ENCODE measurements at regions not wholly inside any gene's neighbourhood (a gene's known extent, or its start where the extent isn't known, plus 50 kb on each side); places are given as distances from the start of the nearest gene placed in this dataset.

DNA sequence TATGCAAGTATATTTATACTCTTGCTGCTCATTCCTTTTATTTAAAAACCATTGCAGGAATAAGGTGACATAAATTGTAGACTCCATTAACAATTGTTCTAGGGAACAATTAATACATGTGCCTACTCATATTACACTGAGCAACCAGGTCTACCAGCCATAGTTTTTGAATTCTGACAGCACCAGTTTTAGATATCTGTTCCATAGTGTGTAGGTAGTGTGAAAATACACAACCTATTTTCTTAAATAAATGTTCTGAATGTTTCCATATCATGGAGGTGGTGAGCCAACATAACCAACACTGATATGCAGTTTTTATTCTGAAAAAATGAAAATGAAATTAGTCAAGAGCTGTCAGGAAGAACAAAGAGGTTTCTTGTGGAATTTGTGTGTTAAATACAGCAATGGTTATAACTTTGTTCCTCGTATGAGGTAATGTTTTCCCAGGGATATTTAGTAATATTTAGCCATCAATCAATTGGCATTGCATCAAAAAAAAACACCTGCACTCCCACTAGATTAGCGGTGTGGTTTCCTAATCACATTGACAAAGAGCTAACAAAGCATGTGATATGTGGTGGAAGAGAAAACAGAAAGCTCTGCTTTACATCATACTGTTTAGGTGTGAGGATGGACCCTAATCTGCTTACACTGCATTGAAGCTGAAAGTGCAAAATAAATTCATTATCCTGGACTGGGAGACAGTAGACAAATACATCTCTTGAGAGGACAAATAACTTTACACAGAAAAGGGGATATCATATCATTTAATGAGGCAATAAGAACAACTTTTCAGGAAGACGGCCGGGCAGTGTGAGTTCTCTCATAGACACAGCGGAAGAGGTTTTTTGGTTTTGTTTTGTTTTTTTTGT is 369.5 kb upstream of the THBS1 start:
- H3K27ac Mint-ChIP-seq: no peak overlapping the region
- intact Hi-C loops (cut with micrococcal nuclease): no loop called here
- no peaks in the 10 kb centered on the region for H3K4me1 Mint-ChIP-seq (ENCODE audit: low read depth)
- H3K4me3 Mint-ChIP-seq: no peak overlapping the region
- peaks cover 2% of the 10 kb centered on the region for H3K27me3 Mint-ChIP-seq
- H3K36me3 Mint-ChIP-seq (ENCODE audit: low read depth): no peaks in the 10 kb centered on the region
- peaks cover 11% of the 10 kb centered on the region for H3K9me3 Mint-ChIP-seq

DNA sequence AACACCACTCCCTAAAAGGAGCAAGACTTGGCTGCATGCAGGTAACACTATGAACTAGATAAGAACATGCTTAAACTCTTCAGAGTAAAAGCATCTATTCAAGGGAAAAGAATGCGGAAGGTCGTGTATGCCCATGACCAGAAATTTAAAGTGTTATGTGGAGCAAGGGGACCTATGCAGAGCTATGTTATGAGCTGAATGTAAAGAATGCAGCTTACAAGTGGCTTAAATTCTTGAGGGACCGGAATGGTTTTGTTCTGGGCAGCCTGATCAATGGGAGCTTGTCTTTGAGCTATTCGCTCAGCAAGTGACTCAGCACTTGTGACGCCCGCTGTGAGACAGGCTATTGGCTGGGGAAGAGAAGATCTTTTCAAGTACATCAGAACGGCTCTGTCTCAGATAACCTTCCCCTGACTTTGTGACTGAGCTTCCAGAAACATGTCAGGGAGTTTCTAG is 367.5 kb upstream of the THBS1 start:
- H3K9me3 Mint-ChIP-seq: peaks cover 11% of the 10 kb centered on the region
- intact Hi-C loops (cut with micrococcal nuclease): no loop called here
- no peaks in the 10 kb centered on the region for H3K4me1 Mint-ChIP-seq (ENCODE audit: low read depth)
- H3K36me3 Mint-ChIP-seq (ENCODE audit: low read depth): no peaks in the 10 kb centered on the region
- no peak overlapping the region for H3K4me3 Mint-ChIP-seq
- H3K27ac Mint-ChIP-seq: no peak overlapping the region
- peaks cover 4% of the 10 kb centered on the region for H3K27me3 Mint-ChIP-seq

DNA sequence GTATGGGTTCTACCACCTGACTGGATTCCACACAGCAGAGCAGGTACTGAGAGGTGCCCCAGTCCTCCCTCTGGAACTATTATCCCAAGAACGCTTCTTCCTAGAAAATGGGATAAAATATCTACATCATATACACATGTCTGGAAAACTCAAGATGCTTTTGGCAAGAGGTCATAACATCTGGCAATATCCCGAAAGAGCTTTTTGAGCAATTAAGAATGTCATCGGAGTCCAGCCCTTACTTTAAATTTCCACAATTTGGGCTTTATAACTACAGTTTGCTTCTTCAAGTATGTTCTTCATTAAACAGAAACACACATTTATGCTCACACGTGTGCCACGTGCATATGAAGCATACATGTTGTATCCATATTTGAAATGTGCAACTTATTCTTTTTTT is 365.9 kb upstream of the THBS1 start:
- peaks cover 11% of the 10 kb centered on the region for H3K9me3 Mint-ChIP-seq
- no peaks in the 10 kb centered on the region for H3K36me3 Mint-ChIP-seq (ENCODE audit: low read depth)
- no peak overlapping the region for H3K4me3 Mint-ChIP-seq
- intact Hi-C loops (cut with micrococcal nuclease): no loop called here
- H3K27ac Mint-ChIP-seq: no peak overlapping the region
- peaks cover 4% of the 10 kb centered on the region for H3K27me3 Mint-ChIP-seq
- H3K4me1 Mint-ChIP-seq (ENCODE audit: low read depth): no peaks in the 10 kb centered on the region

DNA sequence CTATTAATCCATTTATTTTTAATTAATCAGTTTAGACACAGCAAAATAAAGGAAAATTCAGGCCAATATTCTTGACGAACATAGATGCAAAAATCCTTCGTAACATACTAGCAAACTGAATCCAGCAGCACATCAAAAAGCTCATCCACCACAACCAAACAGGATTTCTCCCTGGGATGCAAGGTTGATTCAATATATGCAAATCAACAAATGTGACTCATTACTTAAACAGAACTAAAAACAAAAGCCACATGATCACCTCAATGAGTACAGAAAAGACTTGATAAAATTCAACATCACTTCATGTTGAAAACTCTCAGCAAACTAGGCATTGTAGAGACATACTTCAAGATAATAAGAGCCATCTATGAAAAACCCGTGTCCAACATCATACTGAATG is 364.1 kb upstream of the THBS1 start:
- Mint-ChIP-seq H3K4me3 (no peak overlapping the region), H3K27ac (no peak overlapping the region), H3K36me3 (ENCODE audit: low read depth) (no peaks in the 10 kb centered on the region), H3K9me3 (peaks cover 4% of the 10 kb centered on the region), H3K27me3 (peaks cover 6% of the 10 kb centered on the region), H3K4me1 (ENCODE audit: low read depth) (no peaks in the 10 kb centered on the region)
- intact Hi-C loops (cut with micrococcal nuclease): no loop called here

DNA sequence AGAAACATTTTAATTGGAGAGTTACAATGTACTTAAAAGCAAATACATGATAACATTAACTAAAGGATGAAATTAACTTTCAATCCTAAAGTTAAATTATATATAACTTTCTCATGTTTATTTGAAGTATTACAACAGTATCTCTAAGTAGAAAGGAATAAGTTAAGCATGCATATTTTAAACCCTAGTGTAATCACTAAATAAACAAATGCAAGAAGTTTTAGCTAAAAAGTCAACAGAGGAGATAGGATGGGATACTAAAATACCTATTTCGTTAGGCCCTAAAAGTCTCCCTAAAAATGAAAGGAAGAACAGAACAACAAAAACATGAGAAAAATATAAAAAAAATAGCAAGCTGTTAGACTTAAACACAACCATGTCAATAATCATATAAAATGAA is 361.3 kb upstream of the THBS1 start:
- H3K4me3 Mint-ChIP-seq: no peak overlapping the region
- H3K4me1 Mint-ChIP-seq (ENCODE audit: low read depth): no peaks in the 10 kb centered on the region
- H3K27me3 Mint-ChIP-seq: peaks cover 4% of the 10 kb centered on the region
- no peaks in the 10 kb centered on the region for H3K36me3 Mint-ChIP-seq (ENCODE audit: low read depth)
- no peak overlapping the region for H3K27ac Mint-ChIP-seq
- intact Hi-C loops (cut with micrococcal nuclease): no loop called here
- H3K9me3 Mint-ChIP-seq: no peaks in the 10 kb centered on the region

- no peaks in the 10 kb centered on the region for H3K4me1 Mint-ChIP-seq (ENCODE audit: low read depth)
- no peaks in the 10 kb centered on the region for H3K36me3 Mint-ChIP-seq (ENCODE audit: low read depth)
- H3K27ac Mint-ChIP-seq: no peak overlapping the region
- H3K9me3 Mint-ChIP-seq: peaks cover 10% of the 10 kb centered on the region
- H3K27me3 Mint-ChIP-seq: peaks cover 2% of the 10 kb centered on the region
- intact Hi-C loops (cut with micrococcal nuclease): no loop called here
- no peak overlapping the region for H3K4me3 Mint-ChIP-seq
Observed at GRCh38 chr15:39226169-39226937, 354.5 kb upstream of the THBS1 start.

DNA sequence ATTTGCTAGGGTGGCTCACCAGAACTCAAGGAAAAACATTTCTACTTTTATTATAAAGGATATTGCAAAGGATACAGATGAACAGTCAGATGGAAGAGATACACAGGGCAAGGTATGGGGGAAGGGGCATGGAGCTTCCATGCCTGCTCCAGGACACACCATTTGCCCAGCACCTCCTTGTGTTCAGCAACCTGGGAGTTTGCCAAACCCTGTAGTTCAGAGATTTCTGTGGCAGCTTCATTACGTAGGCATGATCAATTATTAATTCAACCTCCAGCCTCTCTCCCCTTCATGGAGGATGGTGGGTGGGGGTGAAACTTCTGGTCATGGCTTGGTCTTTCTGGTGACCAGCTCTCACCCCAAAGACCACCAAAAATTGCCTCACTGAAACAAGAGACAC is 353.9 kb upstream of the THBS1 start:
- Mint-ChIP-seq H3K36me3 (ENCODE audit: low read depth) (no peaks in the 10 kb centered on the region), H3K9me3 (peaks cover 10% of the 10 kb centered on the region), H3K4me3 (no peak overlapping the region), H3K4me1 (ENCODE audit: low read depth) (no peaks in the 10 kb centered on the region), H3K27ac (no peak overlapping the region), H3K27me3 (peaks cover 1% of the 10 kb centered on the region)
- intact Hi-C loops (cut with micrococcal nuclease): no loop called here

- Mint-ChIP-seq H3K27ac (no peak overlapping the region), H3K27me3 (peaks cover 1% of the 10 kb centered on the region), H3K4me1 (ENCODE audit: low read depth) (no peaks in the 10 kb centered on the region), H3K36me3 (ENCODE audit: low read depth) (no peaks in the 10 kb centered on the region), H3K9me3 (peaks cover 10% of the 10 kb centered on the region), H3K4me3 (no peak overlapping the region)
- intact Hi-C loops (cut with micrococcal nuclease): no loop called here
Observed at GRCh38 chr15:39228889-39229288, 352.0 kb upstream of the THBS1 start.

- peaks cover 2% of the 10 kb centered on the region for H3K4me1 Mint-ChIP-seq (ENCODE audit: low read depth)
- peaks cover 10% of the 10 kb centered on the region for H3K9me3 Mint-ChIP-seq
- intact Hi-C loops (cut with micrococcal nuclease): no loop called here
- H3K36me3 Mint-ChIP-seq (ENCODE audit: low read depth): no peaks in the 10 kb centered on the region
- H3K4me3 Mint-ChIP-seq: no peak overlapping the region
- no peak overlapping the region for H3K27ac Mint-ChIP-seq
- H3K27me3 Mint-ChIP-seq: peaks cover 1% of the 10 kb centered on the region
Observed at GRCh38 chr15:39230205-39230907, 350.5 kb upstream of the THBS1 start.

GRCh38 chr15:39230908-39231285 is 350.0 kb upstream of the THBS1 start:
- Mint-ChIP-seq H3K4me1 (ENCODE audit: low read depth) (peaks cover 5% of the 10 kb centered on the region), H3K27me3 (peaks cover 1% of the 10 kb centered on the region), H3K27ac (no peak overlapping the region), H3K36me3 (ENCODE audit: low read depth) (no peaks in the 10 kb centered on the region), H3K9me3 (peaks cover 16% of the 10 kb centered on the region), H3K4me3 (no peak overlapping the region)
- intact Hi-C loops (cut with micrococcal nuclease): no loop called here

DNA sequence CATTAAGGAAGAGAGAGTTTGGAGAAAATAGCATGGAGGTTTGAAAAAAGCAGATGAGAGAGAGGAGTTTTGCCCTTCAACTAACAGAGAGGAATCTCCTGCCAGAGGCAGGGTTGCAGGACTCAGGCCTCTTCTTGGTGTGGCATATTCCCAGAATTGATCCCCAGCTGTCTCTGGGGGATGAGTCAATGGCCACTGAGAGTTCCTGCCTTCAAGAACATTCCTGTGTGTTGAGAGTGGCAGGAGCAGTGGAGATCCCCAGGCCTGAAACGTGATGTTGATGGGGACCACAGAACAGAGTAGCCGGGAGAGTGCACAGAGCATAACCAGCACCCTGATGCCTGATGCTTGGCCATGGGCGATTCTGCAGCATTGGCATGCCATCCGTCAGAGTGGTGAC is 348.4 kb upstream of the THBS1 start:
- intact Hi-C loops (cut with micrococcal nuclease): no loop called here
- H3K36me3 Mint-ChIP-seq (ENCODE audit: low read depth): no peaks in the 10 kb centered on the region

DNA sequence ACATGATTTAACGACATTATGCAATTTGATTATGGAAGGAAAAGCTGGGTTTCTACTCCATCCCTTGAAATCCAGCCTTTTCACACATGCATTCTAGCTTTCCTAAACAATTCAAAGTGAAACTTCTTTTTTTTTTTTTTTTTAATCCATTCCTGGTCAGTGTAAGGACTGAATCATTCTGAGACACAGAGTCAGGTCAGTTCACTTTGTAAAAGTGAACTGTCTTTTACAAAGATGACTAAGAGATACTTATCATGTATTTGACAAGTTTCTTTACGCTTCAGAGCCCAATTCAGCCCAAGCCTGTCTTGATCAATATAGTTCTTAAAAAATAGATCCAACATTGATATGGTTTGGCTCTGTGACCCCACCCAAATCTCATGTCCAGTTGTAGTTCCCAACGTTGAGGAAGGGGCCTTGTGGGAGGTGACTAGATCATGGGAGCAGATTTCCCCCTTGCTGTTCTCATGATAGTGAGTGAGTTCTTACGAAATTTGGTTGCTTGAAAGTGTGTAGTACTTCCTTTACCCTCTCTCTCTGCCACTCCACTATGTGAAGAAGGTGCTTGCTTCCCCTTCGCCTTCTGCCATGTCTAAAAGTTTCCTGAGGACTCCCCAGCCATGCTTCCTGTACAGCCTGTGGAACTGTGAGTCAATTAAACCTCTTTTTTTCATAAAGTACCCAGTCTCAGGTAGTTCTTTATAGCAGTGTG is 345.6 kb upstream of the THBS1 start:
- Mint-ChIP-seq H3K36me3 (ENCODE audit: low read depth) (no peaks in the 10 kb centered on the region), H3K4me3 (no peak overlapping the region), H3K9me3 (peaks cover 9% of the 10 kb centered on the region), H3K27me3 (no peaks in the 10 kb centered on the region), H3K4me1 (ENCODE audit: low read depth) (peaks cover 5% of the 10 kb centered on the region), H3K27ac (no peak overlapping the region)
- intact Hi-C loops (cut with micrococcal nuclease): no loop called here

More for the DNA sequence above, 348.4 kb upstream of the THBS1 start:
- no peaks in the 10 kb centered on the region for H3K27me3 Mint-ChIP-seq
- no peak overlapping the region for H3K4me3 Mint-ChIP-seq
- H3K4me1 Mint-ChIP-seq (ENCODE audit: low read depth): peaks cover 5% of the 10 kb centered on the region
- peaks cover 9% of the 10 kb centered on the region for H3K9me3 Mint-ChIP-seq
- H3K27ac Mint-ChIP-seq: no peak overlapping the region

- Mint-ChIP-seq H3K4me3 (no peak overlapping the region), H3K4me1 (ENCODE audit: low read depth) (peaks cover 5% of the 10 kb centered on the region), H3K27ac (no peak overlapping the region), H3K27me3 (no peaks in the 10 kb centered on the region), H3K9me3 (peaks cover 9% of the 10 kb centered on the region), H3K36me3 (ENCODE audit: low read depth) (no peaks in the 10 kb centered on the region)
- intact Hi-C loops (cut with micrococcal nuclease): no loop called here
Observed at GRCh38 chr15:39236375-39236774, 344.5 kb upstream of the THBS1 start.

Data from dendritic cell treated with granulocyte-macrophage colony-stimulating factor and Interleukin-4, amounts not matched to agents 40 ng/mL and 50 ng/mL, for 4 days (primary cell).